Motor neuron (in vitro differentiated cells): ENCODE measurements at regions not wholly inside any gene's neighbourhood (a gene's known extent, or its start where the extent isn't known, plus 50 kb on each side); places are given as distances from the start of the nearest gene placed in this dataset.
"Not testable (repeated sequence)": the region's sequence is repeated elsewhere in the genome, so short reads cannot be mapped to it uniquely, and the experiment has no call there.

ENCODE experiments used
- ATAC-seq, 8 experiments: fragments of 200-7000 bp; cut with Tn5 transposase; replicated peaks in 6 of 8; 2 replicates each; pipeline ENCODE4 v1.8.0; 2021; ENCODE audit warnings: mild to moderate bottlenecking in 8 of 8, moderate library complexity in 8 of 8
- H3K27ac ChIP-seq, 2 donors: fragments of 250-450 bp; sonication (Bioruptor Pico); 2 replicates each; pipeline ENCODE4 v1.9.0; 2021; ENCODE audit warnings: antibody characterized with exemption in 2 of 2, mild to moderate bottlenecking in 2 of 2, moderate library complexity in 1 of 2
- H3K4me1 ChIP-seq, 2 donors: fragments of 250-450 bp; sonication (Bioruptor Pico); replicated peaks in 1 of 2; 2 replicates each; pipeline ENCODE4 v1.6.1; 2021; ENCODE audit warnings: antibody characterized with exemption in 2 of 2, mild to moderate bottlenecking in 2 of 2, moderate library complexity in 1 of 2
- H3K4me3 ChIP-seq, 5 donors: fragments of 250-450 bp; sonication (Bioruptor Pico); 2 replicates each; pipeline ENCODE4 v1.9.0; 2021; ENCODE audit warnings: antibody characterized with exemption in 5 of 5, mild to moderate bottlenecking in 5 of 5, moderate library complexity in 4 of 5
- WGBS, 10 experiments: fragments of 450-650 bp; shearing (Covaris generic); methylation state at CpG; one replicate each; pipeline ENCODE4 v1.0.0; 2022; 5-methylcytosine and 5-hydroxymethylcytosine counted together
- in situ Hi-C, 9 experiments: fragments of 400-800 bp; cut with MboI; loops; one replicate each; pipeline ENCODE4 v1.15.0; 2021; ENCODE audit warnings: low sequenced_read_pairs in 9 of 9, low pct_unique_long_range_greater_than_20kb in 2 of 9; ENCODE audit not compliant: unreplicated experiment in 9 of 9

- Histone ChIP-seq H3K4me3 (no peak overlapping the region), H3K27ac (no peak overlapping the region), H3K4me1 (peaks cover 13 to 14% of the 10 kb centered on the region in 2 donors)
- 29 to 92% (median 78%) methylated on average over 1 to 2 of the region's 2 CpGs; no CpG with 5 or more reads in 4 of the 10 experiments for WGBS, 10 experiments
- no peak for ATAC-seq
- in situ Hi-C loops: no loop called here
These were observed 291.5 kb upstream of the TBL1XR1 start for GRCh38 chr3:177488740-177489139.

GRCh38 chr3:177490626-177491025 is 293.3 kb upstream of the TBL1XR1 start:
- Histone ChIP-seq H3K4me1 (peaks cover 13 to 14% of the 10 kb centered on the region in 2 donors), H3K4me3 (no peak overlapping the region), H3K27ac (no peak overlapping the region)
- in situ Hi-C loops: no loop called here
- no peak for ATAC-seq
- 83 to 100% (median 91%) methylated on average over 1 to 3 of the region's 3 CpGs; no CpG with 5 or more reads in 2 of the 10 experiments for WGBS, 10 experiments

DNA sequence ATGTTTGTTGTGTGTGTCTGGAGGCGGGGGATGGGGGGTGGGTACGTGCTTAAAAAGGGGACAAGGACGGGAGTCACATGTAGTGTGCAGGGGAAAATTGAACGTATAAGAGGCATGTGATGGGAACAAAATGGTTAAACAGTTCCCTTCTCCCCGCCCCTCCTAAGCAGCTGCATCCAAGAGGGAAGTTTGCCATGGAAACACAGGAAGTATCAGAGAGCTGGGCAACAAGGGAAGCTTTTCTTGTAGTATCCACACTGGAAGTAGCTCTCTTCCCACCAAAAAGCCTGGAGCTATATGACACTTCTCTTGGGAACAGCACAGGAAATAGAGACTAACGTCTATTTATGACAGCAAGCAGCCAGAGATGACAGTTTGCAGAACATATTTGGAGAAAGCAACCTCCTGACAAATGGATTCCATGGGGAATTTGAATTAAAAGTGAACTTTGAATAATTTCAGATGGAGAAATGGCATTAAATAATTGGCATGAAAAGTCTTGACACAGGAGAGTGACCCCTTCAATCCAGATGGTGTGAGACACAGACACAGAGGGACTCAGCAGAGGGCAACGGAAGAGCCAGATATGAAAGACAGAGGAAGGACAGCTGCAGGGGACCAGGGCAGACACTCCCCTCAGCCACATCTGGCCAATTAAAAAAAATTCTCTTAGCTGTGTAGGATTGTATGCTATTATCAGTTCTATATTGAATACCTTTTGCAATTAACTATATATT is 294.2 kb upstream of the TBL1XR1 start:
- WGBS, 10 experiments: 14 to 67% (median 48%) methylated on average over 1 to 5 of the region's 7 CpGs; no CpG with 5 or more reads in 4 of the 10 experiments
- H3K27ac ChIP-seq: no peak overlapping the region
- H3K4me3 ChIP-seq: no peak overlapping the region
- peaks cover 13 to 14% of the 10 kb centered on the region in 2 donors for H3K4me1 ChIP-seq
- ATAC-seq: peak; percentile 49 to 92 (median 66)
- in situ Hi-C loops: no loop called here

DNA sequence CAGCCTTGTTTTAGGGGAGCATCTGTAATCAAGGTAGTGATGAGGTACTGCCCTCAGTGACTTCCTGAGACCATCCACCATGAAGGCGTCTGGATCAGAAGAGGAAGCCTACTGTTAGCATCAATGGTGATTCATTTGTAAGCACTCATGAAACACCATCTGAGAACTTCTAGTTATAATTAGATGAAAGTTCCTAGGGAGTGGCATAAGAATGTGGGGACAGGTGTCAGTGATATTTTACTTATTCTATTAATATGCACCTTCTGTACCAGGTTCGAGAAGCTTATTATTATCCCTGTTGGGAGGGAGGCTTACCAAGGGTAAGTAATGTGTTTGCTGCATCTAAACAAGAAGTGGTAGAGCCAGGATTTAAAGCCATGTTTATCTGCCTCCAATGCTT is 295.8 kb upstream of the TBL1XR1 start:
- WGBS, 10 experiments: 86 to 100% (median 94%) methylated on average over 1 of the region's 2 CpGs; no CpG with 5 or more reads in 6 of the 10 experiments
- in situ Hi-C loops: no loop called here

DNA sequence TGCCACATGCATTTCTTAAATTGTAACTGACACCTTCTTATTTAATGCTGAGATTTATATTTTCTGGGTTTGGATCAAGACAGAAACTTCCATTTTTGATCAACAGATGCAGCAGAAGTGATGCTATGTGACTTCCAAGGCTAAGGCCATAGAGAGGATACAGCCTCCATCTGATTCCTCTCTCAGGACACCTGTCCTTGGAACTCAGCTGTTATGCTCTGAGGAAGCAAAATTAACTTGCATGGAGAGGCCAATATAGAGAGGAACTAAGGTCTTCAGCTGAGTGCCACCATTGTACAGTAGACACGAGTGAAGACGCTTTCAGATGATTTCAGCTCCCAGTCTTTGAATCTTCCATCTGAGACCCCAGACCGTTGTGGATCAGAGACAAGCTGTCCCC is 296.9 kb upstream of the TBL1XR1 start:
- Histone ChIP-seq H3K4me3 (no peak overlapping the region), H3K27ac (no peak overlapping the region), H3K4me1 (peaks cover 13 to 14% of the 10 kb centered on the region in 2 donors)
- ATAC-seq: no peak
- WGBS, 10 experiments: 50 to 100% (median 92%) methylated on average over 1 to 3 of the region's 3 CpGs; no CpG with 5 or more reads in 3 of the 10 experiments
- in situ Hi-C loops: no loop called here

More for the DNA sequence above, 295.8 kb upstream of the TBL1XR1 start:
- H3K27ac ChIP-seq: no peak overlapping the region
- ATAC-seq: no peak
- no peak overlapping the region for H3K4me3 ChIP-seq
- H3K4me1 ChIP-seq: peaks cover 13 to 14% of the 10 kb centered on the region in 2 donors

DNA sequence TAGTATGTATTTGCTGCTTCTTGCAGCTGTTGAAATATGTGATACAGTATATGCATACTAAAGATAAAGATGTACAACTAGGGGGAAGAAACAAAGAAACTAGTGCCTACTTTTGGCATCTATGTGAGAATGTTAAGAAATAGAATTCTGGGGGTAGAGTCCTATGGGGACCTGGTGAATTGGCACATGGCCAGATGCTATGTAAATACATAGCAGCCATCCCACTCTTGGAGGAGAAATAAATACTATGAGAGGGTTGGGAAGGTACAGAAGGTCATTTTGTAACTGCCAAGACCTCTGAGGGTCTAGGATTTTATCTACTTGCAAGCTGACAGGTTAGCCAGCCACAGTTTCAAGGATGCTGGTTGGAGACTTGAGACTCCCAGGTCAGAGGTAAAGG is 298.3 kb upstream of the TBL1XR1 start:
- Histone ChIP-seq H3K4me3 (no peak overlapping the region), H3K4me1 (peaks cover 12 to 13% of the 10 kb centered on the region in 2 donors), H3K27ac (no peak overlapping the region)
- in situ Hi-C loops: no loop called here
- ATAC-seq: no peak

DNA sequence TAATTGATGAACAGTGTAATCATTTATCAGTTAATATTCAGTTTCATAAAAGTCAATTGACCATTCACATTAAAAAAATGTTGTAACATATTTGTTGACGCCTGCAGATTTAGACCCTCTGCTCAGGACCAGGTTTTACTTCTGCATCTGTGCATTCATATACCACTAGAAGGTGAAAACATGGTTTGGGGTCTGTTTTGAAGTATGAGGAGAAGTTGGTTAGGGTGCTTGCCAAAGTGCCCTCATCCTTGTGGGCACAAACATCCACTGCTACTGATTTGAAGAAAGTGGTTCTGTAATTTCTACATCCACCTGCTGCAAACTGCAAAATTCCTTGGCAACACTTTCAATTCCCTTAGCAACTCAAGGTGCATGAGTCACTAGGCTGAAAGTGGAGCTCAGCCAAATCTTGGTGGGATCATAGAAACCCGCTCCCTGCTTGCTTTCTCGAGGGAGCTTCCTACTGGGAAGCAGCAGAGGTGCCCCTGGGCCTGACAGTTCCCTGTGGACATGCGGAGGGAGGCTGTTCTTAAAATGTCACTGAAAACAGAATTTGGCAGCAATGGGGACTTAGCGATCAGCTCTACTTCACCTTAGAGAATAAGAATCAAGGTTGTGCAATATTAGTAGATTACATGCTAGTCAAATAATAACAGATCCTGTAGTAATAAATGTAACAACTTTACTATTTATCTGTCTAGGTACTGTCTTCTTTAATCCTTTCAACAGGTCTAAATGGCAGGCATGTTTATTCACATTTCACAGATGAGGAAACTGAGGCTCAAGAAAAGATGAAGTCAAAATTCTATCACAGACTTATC is 301.0 kb upstream of the TBL1XR1 start:
- no peaks in the 10 kb centered on the region for H3K4me1 ChIP-seq
- in situ Hi-C loops: no loop called here
- H3K4me3 ChIP-seq: no peak overlapping the region
- 70 to 100% (median 82%) methylated on average over 2 to 5 of the region's 5 CpGs; no CpG with 5 or more reads in 1 of the 10 experiments for WGBS, 10 experiments
- no peak overlapping the region for H3K27ac ChIP-seq
- ATAC-seq: peak in 1 of 8 experiments; percentile 52

- ATAC-seq, H3K27ac ChIP-seq, H3K4me3 ChIP-seq, H3K4me1 ChIP-seq, in situ Hi-C loops: not testable (repeated sequence)
- WGBS, 10 experiments: 83% methylated on average over 2 of the region's 2 CpGs; no CpG with 5 or more reads in 9 of the 10 experiments
These were observed 301.8 kb upstream of the TBL1XR1 start for GRCh38 chr3:177499039-177499438.

DNA sequence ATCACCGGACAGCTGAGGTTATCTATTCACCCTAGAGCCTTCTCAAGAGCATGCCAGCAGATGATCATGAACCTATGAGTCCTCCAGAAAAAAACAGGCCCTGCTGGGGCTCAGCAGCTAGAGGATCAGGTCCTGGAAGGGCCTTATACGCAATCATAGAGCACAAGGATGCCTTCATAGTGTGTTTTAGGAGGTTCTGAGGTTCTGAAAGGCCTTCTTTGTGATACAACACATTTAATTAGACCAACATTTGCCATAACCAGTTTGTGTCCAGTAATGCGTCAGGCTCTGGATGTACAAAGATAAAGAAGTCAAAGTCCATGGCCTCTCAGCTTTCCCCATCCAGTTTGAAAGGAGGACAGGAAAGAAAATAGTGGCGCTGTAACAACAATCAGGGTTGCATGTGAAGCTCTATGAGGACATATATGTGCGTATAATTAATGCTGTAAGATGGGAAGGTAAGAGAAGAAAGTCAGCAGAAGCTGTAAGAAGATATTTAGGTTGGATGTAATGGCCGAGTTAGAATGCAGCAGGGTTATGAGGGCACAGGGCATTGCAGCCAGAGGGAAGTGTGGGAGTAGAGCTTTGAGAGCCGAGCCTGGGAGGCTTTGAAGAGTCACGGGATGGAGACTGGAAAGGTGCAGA is 302.6 kb upstream of the TBL1XR1 start:
- Histone ChIP-seq H3K27ac (no peak overlapping the region), H3K4me3 (no peak overlapping the region), H3K4me1 (no peaks in the 10 kb centered on the region)
- in situ Hi-C loops: no loop called here
- WGBS, 10 experiments: 88 to 100% (median 97%) methylated on average over 1 to 8 of the region's 8 CpGs
- ATAC-seq: no peak

GRCh38 chr3:177510693-177511216 is 313.5 kb upstream of the TBL1XR1 start:
- peak in 2 of 8 experiments; percentile 32 to 86 for ATAC-seq
- Histone ChIP-seq H3K4me1 (peaks cover 28 to 40% of the 10 kb centered on the region in 2 donors), H3K27ac (no peak overlapping the region), H3K4me3 (no peak overlapping the region)
- WGBS, 10 experiments: 20 to 100% (median 92%) methylated on average over 1 to 2 of the region's 2 CpGs; no CpG with 5 or more reads in 5 of the 10 experiments
- in situ Hi-C loops: no loop called here

GRCh38 chr3:177512945-177513814 is 315.9 kb upstream of the TBL1XR1 start:
- no peak for ATAC-seq
- no peak overlapping the region for H3K4me3 ChIP-seq
- H3K4me1 ChIP-seq: peaks cover 37 to 50% of the 10 kb centered on the region in 2 donors
- in situ Hi-C loops: no loop called here
- 40 to 93% (median 73%) methylated on average over 1 to 6 of the region's 6 CpGs for WGBS, 10 experiments
- H3K27ac ChIP-seq: no peak overlapping the region
